ENCODE measurements at regions not wholly inside any gene's neighbourhood (a gene's known extent, or its start where the extent isn't known, plus 50 kb on each side); places are given as distances from the start of the nearest gene placed in this dataset.

DNA sequence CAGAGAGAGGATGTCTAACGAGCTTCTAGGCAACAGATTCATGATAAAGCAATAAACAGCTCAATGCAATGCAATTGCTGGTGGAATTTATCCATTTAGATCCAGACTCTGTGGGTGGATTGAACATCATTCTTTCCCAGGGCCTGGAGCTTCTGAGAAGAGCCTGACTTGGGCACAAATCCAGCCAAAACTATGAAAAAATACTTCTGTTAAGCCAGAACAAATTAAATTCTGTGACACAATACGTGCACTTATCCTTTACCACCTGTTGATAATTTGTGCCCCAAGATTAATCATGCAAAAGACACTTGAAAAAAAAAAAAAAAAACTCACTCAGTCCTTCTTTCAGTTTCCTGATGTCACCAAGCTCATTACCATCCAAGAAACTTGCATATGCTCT, 446.0 kb upstream of the DCN start:
- TF ChIP-seq, protein P1, sequence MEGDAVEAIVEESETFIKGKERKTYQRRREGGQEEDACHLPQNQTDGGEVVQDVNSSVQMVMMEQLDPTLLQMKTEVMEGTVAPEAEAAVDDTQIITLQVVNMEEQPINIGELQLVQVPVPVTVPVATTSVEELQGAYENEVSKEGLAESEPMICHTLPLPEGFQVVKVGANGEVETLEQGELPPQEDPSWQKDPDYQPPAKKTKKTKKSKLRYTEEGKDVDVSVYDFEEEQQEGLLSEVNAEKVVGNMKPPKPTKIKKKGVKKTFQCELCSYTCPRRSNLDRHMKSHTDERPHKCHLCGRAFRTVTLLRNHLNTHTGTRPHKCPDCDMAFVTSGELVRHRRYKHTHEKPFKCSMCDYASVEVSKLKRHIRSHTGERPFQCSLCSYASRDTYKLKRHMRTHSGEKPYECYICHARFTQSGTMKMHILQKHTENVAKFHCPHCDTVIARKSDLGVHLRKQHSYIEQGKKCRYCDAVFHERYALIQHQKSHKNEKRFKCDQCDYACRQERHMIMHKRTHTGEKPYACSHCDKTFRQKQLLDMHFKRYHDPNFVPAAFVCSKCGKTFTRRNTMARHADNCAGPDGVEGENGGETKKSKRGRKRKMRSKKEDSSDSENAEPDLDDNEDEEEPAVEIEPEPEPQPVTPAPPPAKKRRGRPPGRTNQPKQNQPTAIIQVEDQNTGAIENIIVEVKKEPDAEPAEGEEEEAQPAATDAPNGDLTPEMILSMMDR (IDR thresholded peaks at IDR 0.05; ENCODE audit: borderline replicate concordance, extremely low read depth, low read length, poor library complexity, severe bottlenecking): no peak
- TF ChIP-seq EZH2 (IDR thresholded peaks at IDR 0.05; ENCODE audit: borderline replicate concordance, low read depth, low read length, severe bottlenecking): no peak
